Stimulated activated CD8-positive, alpha-beta memory T cell treated with anti-CD3 and anti-CD28 coated beads, Interleukin-15, amount 100 ng/mL, for 48 hours (primary cell): ENCODE measurements at regions not wholly inside any gene's neighbourhood (a gene's known extent, or its start where the extent isn't known, plus 50 kb on each side); places are given as distances from the start of the nearest gene placed in this dataset.
"Not testable (repeated sequence)": the region's sequence is repeated elsewhere in the genome, so short reads cannot be mapped to it uniquely, and the experiment has no call there.

Experiments
- DNase-seq, 2 donors: peaks; one replicate each; pipeline ENCODE4 v3.0.0-alpha.2; 2020; ENCODE audit warnings: low read depth in 2 of 2

DNA sequence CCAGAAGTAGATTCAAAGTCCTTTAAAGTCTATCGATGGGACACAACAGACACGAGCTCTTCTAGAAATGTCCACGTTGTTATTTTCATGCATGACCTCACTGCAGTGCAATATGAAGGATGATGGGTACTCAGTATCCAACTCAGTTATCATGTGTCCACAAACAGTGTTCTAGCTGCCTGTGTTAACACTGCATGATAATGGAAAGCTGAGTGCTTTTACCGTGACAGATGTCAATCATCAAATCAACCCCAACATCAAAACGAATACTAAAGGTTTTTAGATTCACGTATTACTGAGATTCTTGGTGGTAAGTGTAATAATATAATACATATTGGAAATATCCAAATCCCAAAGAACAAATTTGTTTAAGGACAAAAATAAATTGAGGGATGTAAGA, 394.8 kb upstream of the TENM3 start:
- DNase-seq, result no peak

DNA sequence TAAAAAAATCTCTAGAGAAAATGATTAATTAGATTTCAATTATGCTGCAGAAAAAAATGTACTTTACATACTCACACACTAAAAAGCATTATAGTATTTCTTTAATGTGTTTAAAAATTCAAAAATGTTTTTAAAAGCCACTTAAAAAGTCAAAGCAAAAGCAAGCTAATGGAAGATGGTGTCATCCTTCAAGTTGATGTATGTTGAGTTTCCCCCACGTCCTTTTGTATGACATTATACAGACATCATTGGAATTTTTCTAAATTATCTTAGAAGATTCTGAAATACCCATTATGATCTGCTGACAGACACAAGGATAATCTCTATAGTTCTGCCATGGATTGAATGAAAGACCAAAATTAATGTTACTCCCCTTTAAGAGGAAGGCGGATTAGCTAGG, 393.7 kb upstream of the TENM3 start:
- no peak for DNase-seq

DNA sequence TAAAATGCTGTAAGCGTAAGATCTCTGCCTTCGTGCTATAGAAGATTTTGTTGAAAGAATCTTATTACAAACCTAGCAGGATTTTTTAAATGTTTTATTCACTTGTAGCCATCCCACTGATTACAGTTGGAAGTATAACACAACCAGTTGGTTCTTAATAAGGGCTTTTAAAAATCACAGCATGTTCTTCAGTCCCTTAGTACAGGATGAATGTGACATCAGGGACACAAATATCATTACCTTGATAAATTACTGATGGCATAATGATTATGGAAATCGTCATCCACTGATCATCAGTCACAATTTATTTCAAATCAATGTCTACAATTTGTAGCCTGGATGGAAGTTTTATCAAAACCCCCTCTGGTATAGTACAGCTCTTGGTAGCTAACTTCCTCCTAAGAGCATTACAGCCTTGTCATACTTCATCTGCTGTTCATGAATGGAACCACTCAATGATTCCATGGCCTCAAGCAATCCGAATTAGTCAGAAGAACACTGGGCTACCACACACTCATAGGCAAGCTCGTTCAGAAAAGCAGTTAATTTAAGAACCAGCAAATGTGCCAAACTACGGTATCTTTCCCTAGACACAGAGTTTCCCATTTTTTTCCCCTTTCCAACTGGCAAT, 389.2 kb upstream of the TENM3 start:
- no peak for DNase-seq

DNA sequence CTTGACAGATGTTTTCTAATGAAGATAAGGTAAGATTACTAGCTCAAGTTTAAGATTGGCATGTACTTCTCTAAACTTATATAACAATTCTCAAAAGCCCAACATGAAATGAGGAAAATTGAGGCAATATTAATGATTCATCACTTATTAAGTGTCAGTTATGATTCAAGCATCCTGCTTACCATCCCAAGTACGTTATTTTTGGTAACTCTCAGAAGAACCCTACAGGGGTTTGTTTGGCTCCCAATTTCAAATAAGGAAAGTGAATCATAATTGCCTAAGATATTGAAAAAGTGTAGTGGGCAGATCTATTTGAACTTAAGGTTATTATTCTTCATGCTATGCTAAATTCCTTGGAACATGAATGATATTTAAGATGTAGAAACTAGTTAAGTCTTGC, 387.9 kb upstream of the TENM3 start:
- DNase-seq, result no peak

DNA sequence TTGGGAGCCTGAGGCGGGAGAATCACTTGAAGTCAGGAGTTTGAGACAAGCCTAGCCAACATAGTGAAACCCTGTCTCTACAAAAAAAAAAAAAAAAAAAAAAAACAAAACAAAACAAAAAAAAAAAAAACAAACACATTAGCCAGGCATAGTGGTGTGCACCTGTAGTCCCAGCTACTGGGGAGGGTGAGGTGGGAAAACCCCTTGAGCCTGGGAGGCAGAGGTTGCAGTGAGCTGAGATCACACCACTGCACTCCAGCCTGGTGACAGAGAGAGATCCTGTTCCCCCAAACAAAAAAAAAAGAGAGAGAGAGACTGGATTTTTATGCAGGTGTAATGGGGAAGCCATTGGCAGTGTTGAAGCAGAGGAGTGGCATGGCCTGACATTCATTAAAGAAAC, 385.7 kb upstream of the TENM3 start:
- DNase-seq, result not testable (repeated sequence)

DNA sequence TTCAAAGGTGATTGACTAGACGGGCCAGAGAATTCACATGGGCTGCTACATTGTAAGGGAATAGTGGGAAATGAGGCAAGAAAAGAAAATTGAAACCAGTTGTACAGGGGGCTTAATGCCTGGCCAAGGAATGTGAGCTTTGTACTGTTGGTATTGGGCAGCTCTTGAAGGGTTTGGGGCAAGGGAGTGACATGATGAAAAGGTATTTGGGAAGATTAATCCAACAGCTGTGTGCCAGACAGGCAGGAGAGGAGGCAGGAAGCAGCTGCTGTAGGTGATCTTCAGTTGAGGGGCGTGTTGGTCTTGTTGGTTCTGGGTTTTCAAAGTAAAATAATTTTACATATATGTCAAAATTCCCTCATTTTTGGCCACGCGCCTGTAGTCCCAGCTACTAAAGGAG, 384.5 kb upstream of the TENM3 start:
- DNase-seq, result no peak

DNA sequence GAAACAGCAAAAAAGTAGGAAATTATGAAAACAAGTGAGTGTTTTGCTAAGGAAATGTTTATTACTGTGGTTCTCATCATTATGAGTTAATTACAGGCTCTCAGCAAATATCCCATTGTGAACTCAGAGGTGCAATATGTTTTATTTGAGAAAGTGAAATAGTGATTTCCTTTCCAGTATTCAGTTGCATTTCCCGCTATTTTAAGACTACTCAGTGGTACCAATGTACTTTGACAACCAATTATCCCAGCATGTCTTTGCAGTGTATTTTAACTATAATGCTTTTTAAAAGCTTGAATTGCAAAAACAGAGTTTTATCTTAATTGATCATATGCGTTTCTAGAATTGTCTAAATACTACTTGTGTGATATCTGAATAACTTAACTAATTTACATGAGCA, 383.8 kb upstream of the TENM3 start:
- DNase-seq, result no peak

DNA sequence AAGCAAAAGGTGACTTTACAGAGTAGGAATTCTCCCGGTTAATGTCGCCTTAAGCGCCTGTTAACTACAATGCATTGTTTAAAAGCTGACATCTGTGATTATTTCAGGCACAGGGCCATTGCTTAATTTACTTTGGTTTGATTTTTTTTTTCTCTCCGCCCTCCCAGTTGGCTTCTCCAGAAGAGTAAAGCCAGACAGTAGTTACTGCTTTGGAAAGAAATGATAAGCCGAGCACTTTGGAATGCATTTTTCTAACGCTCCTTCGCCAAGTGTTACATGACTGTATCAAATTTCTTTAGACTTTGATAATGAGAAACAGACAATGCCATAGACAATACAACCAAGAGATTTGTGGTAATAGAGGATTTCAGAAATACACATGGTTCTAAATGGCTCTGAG, 383.0 kb upstream of the TENM3 start:
- DNase-seq, result no peak

DNA sequence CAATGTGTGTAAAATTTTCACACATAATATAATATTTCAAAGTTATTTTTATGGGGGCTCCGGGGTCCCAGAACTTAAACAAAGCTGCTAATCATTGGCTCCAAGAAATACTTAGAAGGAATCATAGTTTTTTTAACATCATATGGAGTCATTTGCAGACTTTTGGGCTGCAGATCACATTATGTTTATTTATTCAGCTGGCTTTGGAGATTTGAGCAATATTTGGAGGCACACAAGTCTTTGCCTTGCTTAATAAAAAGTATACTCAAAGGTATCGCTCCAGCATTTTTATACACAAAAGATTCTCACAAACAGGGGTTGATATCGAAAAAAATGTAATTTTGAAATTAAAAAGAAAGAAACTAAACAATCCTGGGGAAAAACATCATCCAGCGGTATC, 382.5 kb upstream of the TENM3 start:
- no peak for DNase-seq

DNA sequence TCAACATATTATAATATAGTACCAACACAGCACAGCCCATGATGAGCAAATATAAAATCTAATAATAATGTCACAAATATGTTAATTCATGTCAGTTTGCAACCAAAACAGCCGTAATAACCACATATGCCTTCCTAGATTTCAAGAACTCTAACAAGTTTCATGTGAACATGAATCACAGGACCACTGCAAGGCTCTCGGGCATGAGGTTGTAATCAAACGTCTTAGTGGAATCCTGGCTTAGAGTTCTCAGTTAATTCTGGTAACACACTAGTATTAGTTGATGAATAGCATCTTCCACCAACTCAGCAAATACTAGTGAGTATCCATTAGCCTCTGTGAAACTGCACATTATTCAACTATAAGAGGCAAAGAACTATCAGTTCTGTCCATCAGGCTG, 379.3 kb upstream of the TENM3 start:
- DNase-seq, result no peak

DNA sequence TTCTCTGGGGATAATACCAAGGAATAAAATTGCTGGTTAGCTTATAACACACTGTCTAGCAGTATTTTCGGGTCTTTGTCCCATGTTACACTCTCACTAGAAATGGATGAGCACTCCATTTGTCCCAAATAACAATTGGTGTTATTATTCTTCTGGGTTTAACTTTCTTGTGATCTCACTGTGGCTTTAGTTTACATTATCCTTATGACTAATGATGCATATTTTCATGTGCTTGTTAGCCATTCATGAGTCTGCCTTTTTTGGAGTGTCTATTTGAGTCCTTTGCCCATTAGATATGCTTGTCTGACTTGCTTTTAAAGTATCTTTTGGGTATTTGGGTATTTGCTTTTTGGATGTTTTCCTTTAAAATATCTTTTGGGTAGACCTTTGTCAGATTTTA, 372.9 kb upstream of the TENM3 start:
- no peak for DNase-seq

DNA sequence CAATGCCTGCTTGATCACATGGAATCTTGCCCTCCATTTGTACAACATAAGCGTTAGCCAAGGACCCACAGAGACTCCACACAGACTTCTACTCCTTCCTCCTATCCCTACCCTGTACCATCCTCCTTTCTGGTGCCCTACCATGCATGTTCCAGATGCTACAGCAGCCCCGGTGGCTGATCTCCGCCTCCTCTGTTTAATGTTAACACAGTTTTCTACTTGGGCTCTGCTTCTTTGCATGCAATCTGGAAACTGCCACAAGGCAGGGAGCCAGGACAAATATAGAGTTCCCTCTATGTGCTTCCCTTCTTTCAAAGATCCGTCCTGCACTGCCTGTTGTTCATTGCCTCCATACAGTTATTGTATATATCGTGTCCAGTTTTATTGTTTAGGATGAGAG, 368.6 kb upstream of the TENM3 start:
- DNase-seq, result no peak

DNA sequence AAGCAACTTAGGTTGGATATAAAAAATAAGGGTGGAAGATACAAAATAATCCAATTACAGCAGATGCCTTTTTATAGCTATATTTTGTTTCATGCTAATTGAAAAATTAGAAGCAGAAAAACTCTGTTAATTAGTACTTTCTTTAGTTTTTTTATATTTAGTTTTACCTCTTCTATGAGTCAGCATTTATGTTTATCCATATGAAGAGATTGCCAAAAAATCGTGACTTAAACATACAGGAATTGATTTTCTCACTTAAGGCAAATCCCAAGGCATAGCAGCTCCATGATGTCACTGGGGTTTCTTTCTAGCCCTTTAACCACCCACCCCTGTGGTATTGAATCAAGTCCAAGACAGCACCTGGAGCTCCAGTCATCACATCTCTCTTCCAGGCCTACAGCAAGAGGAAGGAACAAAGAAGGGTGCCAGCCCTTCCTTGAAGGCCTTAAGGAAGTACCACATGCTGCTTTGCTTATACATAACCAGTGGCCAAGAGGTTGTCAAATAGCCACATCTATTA, 365.8 kb upstream of the TENM3 start:
- no peak for DNase-seq

DNA sequence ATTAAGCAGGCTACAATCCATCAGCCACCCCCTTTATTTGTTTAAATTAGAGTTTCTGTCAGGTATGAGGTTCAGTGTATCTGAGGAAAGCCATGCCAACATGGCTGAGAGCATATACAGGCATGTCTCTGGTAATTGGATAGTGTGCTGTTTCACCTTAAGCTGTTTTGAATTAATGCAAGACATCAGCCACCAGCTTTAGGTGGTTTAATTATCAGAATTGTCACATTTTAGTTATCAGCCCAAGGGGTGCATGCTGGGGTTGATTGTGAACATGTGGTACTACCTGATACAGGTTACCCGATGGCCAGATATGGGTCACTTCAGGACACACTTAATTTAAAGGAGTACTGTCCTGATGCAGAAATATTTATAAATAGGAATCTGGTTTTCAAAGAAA, 353.2 kb upstream of the TENM3 start:
- DNase-seq, result no peak

DNA sequence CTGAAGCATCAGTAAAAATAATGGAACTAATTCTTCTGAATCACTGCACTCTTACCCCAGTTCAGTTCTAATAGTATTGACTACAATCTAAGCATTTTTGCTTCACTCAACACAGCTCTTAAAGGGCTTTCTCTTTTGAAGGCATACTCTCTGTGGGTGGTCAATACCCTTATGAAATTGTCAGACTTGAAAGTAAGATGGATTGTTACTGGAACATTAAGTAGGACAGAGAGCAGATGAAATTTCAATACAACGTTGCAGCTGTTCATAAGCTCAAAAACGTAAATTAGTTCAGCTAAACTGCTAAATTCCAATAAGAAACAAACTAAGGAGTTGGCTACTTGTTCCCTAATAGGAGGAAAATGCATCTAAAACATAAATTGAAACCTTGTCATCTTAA, 352.3 kb upstream of the TENM3 start:
- DNase-seq, result no peak

DNA sequence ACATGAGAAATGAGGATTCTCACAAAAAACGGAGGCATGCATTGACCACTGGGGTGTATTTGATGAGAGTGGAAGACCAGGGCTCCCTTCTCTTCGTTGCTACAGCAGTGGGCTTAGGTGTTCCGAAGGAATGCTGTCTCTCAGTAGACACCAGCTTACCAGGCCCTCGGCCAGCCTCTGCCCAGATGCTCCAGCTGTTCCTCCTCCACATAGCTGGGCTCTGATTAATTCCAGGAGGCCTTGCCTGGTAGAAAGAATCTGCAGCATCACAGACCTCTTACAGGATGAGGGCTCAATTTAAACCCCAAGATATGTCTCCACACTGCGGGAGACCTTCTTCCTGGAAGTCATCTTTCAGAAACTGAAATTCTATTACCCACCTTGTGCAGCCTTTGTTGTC, 346.6 kb upstream of the TENM3 start:
- no peak for DNase-seq

DNA sequence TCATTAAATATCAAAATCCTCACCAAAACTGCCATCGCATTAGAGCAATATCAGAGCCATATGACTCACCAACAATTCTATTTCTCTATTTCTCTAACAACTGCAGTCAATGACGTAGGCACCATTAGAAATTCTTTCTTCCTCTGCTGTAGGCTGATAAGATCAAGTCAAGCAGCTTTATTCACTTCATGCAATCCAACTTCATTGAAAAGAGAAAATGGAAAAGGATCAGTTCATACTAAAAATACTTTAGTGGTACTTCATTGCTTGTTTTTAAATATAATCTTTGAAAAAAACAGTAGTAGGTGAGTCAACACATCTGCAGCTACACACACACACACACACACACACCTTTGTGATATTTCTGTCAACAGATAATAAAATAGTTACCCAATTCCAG, 345.3 kb upstream of the TENM3 start:
- DNase-seq, result no peak

DNA sequence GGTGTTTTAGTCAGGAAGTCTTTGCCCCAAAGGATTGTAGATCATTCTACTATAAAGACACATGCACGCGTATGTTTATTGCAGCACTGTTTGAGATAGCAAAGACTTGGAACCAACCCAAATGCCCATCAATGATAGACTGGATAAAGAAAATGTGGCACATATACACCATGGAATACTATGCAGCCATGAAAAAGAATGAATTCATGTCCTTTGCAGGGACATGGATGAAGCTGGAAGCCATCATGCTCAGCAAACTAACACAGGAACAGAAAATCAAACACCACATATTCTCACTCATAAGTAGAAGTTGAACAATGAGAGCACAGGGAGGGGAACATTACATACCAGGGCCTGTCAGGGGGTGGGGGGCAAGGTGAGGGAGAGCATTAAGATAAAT, 340.8 kb upstream of the TENM3 start:
- not testable (repeated sequence) for DNase-seq

DNA sequence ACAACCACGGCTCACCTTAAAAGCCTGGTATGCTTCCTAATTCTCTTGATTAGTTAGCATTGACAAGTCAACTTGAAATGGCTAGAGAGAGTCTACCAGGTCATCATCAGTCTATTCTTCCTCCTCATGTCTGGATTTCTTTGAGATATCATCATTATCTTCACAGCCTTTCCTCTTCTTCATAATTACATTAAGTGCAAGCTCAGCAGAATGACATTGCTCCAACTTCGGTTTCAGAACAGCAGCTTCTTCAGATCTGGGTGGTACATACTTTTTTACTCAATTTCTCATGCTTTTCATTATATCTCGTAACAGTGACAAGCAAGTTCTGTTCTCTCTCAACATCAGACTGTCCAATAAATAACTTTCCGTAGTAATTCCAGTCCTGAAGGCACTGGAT, 337.5 kb upstream of the TENM3 start:
- DNase-seq, result no peak

DNA sequence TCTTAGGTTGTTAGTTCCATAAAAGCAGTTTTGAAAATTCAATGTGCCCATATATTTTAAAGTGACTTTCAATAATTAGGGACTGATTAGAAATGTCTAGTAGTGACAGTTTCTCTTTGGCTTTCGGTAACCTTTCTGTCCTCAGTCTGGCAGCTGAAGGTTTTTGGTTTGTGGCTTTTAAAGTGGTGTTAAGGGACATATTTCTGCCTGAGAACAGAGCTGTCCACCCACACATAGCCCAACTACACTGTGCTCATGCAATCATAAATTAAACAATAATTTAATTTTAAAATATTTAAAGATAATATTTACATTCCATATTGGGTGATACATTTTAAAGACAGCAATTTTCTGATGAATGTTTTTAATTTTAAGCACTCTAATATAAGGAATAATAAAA, 335.0 kb upstream of the TENM3 start:
- no peak for DNase-seq

DNA sequence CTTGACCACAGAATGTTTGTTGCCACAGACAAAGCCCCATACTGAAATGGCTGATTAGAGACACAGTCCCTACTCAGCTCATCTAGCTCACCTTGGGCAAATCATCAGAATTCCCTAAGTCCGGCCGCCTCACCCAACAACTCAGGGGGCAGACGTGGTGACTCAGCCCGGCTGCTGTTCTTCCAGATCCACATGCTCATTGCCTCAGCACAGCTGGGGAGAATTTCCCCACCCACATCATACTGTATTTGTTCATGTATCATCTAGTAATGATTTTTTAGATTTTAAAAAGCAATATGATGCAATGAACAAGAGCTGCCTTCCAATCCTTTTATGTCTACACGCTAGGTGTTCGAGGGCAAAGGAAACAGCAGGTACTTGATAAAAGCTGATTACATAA, 333.8 kb upstream of the TENM3 start:
- DNase-seq, result no peak

DNA sequence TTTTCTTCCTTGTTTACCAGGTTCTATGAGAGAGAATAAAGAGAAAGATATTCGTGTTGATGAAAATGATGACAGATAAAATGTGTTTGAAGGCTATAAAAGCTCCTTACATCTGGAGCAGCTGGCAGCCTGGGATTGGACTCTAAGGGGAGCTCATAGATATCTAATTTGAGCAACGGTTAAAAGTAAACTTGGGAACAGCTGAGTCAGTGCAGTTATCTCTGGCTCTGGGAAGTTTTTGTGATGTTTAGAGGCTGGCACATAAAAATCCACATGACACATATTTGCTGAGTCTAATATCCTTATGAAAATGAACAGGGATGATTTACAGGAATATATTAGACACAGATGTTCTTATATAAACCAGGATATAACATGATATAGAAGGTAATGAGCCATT, 331.8 kb upstream of the TENM3 start:
- DNase-seq, result no peak

DNA sequence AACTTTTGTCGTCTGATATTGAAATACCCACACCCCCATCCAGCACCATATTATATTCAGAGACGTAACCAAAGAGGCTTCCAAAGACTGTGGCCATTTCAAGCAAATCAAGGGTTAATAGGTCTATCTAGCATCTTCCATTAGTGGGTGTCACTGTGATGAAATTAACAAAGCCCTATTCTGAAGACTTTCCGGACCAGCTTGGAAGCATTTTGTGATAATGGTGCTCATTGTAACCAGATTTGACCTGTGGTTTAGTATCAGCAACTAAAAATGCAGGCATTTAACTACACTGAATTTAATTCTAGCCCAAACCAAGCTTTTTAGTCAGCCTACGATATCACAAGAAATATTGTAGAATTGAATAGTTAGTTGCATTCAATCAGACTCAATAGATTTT, 309.7 kb upstream of the TENM3 start:
- DNase-seq, result no peak

DNA sequence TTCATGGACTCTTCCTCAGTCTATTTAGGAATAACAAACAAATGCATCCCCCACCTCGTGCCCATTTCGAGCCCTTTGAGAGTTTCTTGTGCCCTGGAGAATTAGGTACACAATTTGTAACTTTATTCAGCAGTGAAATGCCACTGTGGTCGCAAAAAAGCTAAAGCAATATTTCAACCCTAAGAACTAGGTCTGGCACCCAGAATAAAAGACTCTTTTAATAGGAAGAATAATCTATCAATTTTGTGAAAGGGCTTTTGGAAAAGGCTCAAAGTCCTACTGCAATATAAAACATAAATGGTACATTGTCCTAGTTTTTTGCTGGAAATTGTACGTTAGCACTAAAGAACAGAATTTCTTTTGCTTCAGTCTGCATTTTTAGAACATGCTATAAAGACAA, 304.6 kb upstream of the TENM3 start:
- no peak for DNase-seq
